Fibroblast of lung (primary cell): ENCODE measurements at regions not wholly inside any gene's neighbourhood (a gene's known extent, or its start where the extent isn't known, plus 50 kb on each side); places are given as distances from the start of the nearest gene placed in this dataset.

ENCODE experiments used
- EZH2 ChIP-seq: IDR thresholded peaks from 2 replicates; pipeline ENCODE4 v1.5.1; 2012; ENCODE audit warnings: low read length, control low read depth, mild to moderate bottlenecking; ENCODE audit errors: missing control alignments
- TF ChIP-seq, protein P1 (sequence below), 2 donors: IDR thresholded peaks in 1 of 2; conservative IDR thresholded peaks in 1 of 2; 1 replicate in 1 of 2; 2 replicates in 1 of 2; pipeline ENCODE4 v1.5.1; 2011 to 2012; ENCODE audit warnings: low read length in 2 of 2, control low read depth in 1 of 2, inconsistent platforms in 1 of 2, low read depth in 1 of 2, mild to moderate bottlenecking in 1 of 2

DNA sequence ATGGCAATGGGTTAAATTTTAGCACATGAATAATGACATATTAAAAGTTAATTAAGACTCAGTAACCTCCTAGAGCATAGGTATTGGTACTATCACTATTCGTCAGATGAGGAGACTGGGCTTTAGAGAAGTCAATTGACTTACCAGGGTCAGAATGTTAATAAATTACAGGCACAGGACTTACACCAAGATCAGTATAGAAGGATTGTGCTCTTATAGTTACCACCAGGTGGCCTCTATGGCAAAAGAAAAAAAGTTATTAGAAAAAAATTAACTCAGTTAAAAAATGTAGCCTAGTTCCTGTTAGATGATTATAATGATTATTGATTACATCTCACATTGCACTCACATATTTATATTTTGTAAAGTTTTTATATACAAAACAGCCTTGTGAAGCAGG lies 1163.7 kb downstream of the FAM181B start:
- TF ChIP-seq, protein P1, sequence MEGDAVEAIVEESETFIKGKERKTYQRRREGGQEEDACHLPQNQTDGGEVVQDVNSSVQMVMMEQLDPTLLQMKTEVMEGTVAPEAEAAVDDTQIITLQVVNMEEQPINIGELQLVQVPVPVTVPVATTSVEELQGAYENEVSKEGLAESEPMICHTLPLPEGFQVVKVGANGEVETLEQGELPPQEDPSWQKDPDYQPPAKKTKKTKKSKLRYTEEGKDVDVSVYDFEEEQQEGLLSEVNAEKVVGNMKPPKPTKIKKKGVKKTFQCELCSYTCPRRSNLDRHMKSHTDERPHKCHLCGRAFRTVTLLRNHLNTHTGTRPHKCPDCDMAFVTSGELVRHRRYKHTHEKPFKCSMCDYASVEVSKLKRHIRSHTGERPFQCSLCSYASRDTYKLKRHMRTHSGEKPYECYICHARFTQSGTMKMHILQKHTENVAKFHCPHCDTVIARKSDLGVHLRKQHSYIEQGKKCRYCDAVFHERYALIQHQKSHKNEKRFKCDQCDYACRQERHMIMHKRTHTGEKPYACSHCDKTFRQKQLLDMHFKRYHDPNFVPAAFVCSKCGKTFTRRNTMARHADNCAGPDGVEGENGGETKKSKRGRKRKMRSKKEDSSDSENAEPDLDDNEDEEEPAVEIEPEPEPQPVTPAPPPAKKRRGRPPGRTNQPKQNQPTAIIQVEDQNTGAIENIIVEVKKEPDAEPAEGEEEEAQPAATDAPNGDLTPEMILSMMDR (conservative IDR thresholded peaks at IDR 0.05 in 1 of 2, IDR thresholded peaks at IDR 0.05 in 1 of 2; ENCODE audit: low read depth in 1 of 2, low read length in 2 of 2), result no peak
- TF ChIP-seq EZH2, result no peak
